Right cardiac atrium (tissue), 5 donors: ENCODE measurements at regions not wholly inside any gene's neighbourhood (a gene's known extent, or its start where the extent isn't known, plus 50 kb on each side); places are given as distances from the start of the nearest gene placed in this dataset.

ENCODE experiments used
- ATAC-seq, 2 donors: fragments of 200-7000 bp; cut with Tn5 transposase; one replicate each; pipeline versions ENCODE4 v1.8.0 to v1.9.1; 2020; ENCODE audit warnings: moderate library complexity in 2 of 2, mild to moderate bottlenecking in 1 of 2
- DNase-seq, 3 donors: peaks; one replicate each; pipeline ENCODE4 v3.0.0-alpha.2; 2020
- H3K27ac ChIP-seq: one replicate; pipeline ENCODE4 v1.5.1; 2013; ENCODE audit warnings: mild to moderate bottlenecking, low read length, control low read depth, moderate library complexity
- H3K27me3 ChIP-seq: one replicate; pipeline ENCODE4 v1.6.1; 2013; ENCODE audit not compliant: control insufficient read depth, insufficient read depth
- H3K4me1 ChIP-seq: one replicate; pipeline ENCODE4 v1.6.1; 2013; ENCODE audit warnings: low read length; ENCODE audit not compliant: control insufficient read depth, insufficient read depth
- H3K4me3 ChIP-seq: one replicate; pipeline ENCODE4 v1.5.1; 2013; ENCODE audit warnings: low read length, control low read depth
- H3K9me3 ChIP-seq: one replicate; pipeline ENCODE4 v1.6.1; 2013; ENCODE audit warnings: low read length; ENCODE audit not compliant: control insufficient read depth
- WGBS: extraction: QIAGEN DNeasy Blood & Tissue Kit; methylation state at CpG from one replicate; pipeline ENCODE4 v1.1.7; 2013; 5-methylcytosine and 5-hydroxymethylcytosine counted together
- intact Hi-C, 4 donors: fragments of 100-400 bp; cut with DNase I; formaldehyde crosslinking; loops; one replicate each; pipeline versions ENCODE4 v1.11.0 to v1.14.0; 2022 to 2023
- donor health status: healthy with polysubstance abuse.
- donor health status: DM: no; HTN: yes; CAD: no.
- donor health status: DM: no; HTN: no; CAD: no.
- donor health status: DM: no; HTN: yes; CAD: no; lungs with severe emphysema.
- donor health status: DM: yes; HTN: yes; CAD: no.

- Histone ChIP-seq H3K9me3 (no peaks in the 10 kb centered on the region), H3K4me1 (no peaks in the 10 kb centered on the region), H3K27ac (no peak overlapping the region), H3K4me3 (no peak overlapping the region), H3K27me3 (no peaks in the 10 kb centered on the region)
- no peak for ATAC-seq
- no peak for DNase-seq
- intact Hi-C loops: no loop called here
Measured at GRCh38 chr5:110203661-110204060, 513.9 kb downstream of the MAN2A1 start.

- DNase-seq: no peak
- Histone ChIP-seq H3K4me3 (no peak overlapping the region), H3K27ac (no peak overlapping the region), H3K27me3 (no peaks in the 10 kb centered on the region), H3K4me1 (no peaks in the 10 kb centered on the region), H3K9me3 (no peaks in the 10 kb centered on the region)
- ATAC-seq: no peak
- 79% methylated on average over 3 of the region's 3 CpGs for WGBS
- intact Hi-C loops: no loop called here
Measured at GRCh38 chr5:110209401-110209800, 517.1 kb downstream of the TMEM232 start.

DNA sequence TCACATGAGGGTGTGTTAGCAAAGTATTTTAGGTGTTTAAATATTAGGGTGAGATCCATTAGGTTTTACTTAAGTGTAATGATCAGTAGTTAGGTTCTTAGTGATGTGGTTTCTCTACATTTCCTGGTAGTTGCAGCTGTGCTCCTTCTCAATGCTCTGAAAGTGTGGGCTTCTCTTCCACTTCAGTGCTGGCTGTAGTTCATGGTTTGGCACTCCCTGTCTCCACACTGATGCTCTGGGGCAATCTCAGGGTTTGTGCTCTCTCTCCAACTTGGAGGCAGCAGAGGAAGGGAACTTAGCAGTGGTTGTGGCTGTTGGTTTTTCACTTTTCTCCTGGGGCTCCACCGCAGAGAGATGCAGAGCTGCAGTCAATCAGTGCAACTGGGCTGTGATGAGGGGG, 507.5 kb downstream of the TMEM232 start:
- ATAC-seq: no peak
- intact Hi-C loops: no loop called here

GRCh38 chr5:110219769-110220168, 506.7 kb downstream of the TMEM232 start:
- no peak overlapping the region for H3K27ac ChIP-seq
- no peak for ATAC-seq
- H3K4me1 ChIP-seq: no peaks in the 10 kb centered on the region
- 51% methylated on average over 2 of the region's 2 CpGs for WGBS
- intact Hi-C loops: no loop called here
- peaks cover 16% of the 10 kb centered on the region for H3K9me3 ChIP-seq
- no peaks in the 10 kb centered on the region for H3K27me3 ChIP-seq
- DNase-seq: no peak
- H3K4me3 ChIP-seq: no peak overlapping the region

More for the DNA sequence above, 507.5 kb downstream of the TMEM232 start:
- Histone ChIP-seq H3K27me3 (no peaks in the 10 kb centered on the region), H3K4me1 (no peaks in the 10 kb centered on the region), H3K27ac (no peak overlapping the region), H3K9me3 (peaks cover 16% of the 10 kb centered on the region), H3K4me3 (no peak overlapping the region)
- WGBS: 78% methylated on average over 1 of the region's 1 CpG
- no peak for DNase-seq

GRCh38 chr5:110221036-110221435, 505.4 kb downstream of the TMEM232 start:
- DNase-seq: no peak
- no peak overlapping the region for H3K27ac ChIP-seq
- H3K27me3 ChIP-seq: no peaks in the 10 kb centered on the region
- H3K9me3 ChIP-seq: peaks cover 16% of the 10 kb centered on the region
- no peak overlapping the region for H3K4me3 ChIP-seq
- no peak for ATAC-seq
- 76% methylated on average over 2 of the region's 2 CpGs for WGBS
- intact Hi-C loops: no loop called here
- no peaks in the 10 kb centered on the region for H3K4me1 ChIP-seq

- intact Hi-C loops: no loop called here
- H3K9me3 ChIP-seq: peaks cover 13% of the 10 kb centered on the region
- no peak for ATAC-seq
Measured at GRCh38 chr5:110224050-110224449, 502.4 kb downstream of the TMEM232 start.

GRCh38 chr5:110225949-110226348, 500.5 kb downstream of the TMEM232 start:
- 87% methylated on average over 1 of the region's 1 CpG for WGBS
- Histone ChIP-seq H3K4me3 (no peak overlapping the region), H3K27me3 (no peaks in the 10 kb centered on the region), H3K4me1 (no peaks in the 10 kb centered on the region), H3K27ac (no peak overlapping the region), H3K9me3 (peaks cover 9% of the 10 kb centered on the region)
- no peak for DNase-seq
- intact Hi-C loops: no loop called here
- no peak for ATAC-seq

More at GRCh38 chr5:110224050-110224449, 502.4 kb downstream of the TMEM232 start:
- Histone ChIP-seq H3K27ac (no peak overlapping the region), H3K4me1 (no peaks in the 10 kb centered on the region), H3K27me3 (no peaks in the 10 kb centered on the region), H3K4me3 (no peak overlapping the region)
- 65% methylated on average over 1 of the region's 1 CpG for WGBS
- DNase-seq: no peak

GRCh38 chr5:110239786-110240185, 486.7 kb downstream of the TMEM232 start:
- ATAC-seq (no peak), DNase-seq (no peak)
- intact Hi-C loops: no loop called here
- 42% methylated on average over 2 of the region's 2 CpGs for WGBS
- no peaks in the 10 kb centered on the region for H3K4me1 ChIP-seq
- no peak overlapping the region for H3K4me3 ChIP-seq
- H3K27me3 ChIP-seq: no peaks in the 10 kb centered on the region
- no peak overlapping the region for H3K27ac ChIP-seq
- H3K9me3 ChIP-seq: no peaks in the 10 kb centered on the region

DNA sequence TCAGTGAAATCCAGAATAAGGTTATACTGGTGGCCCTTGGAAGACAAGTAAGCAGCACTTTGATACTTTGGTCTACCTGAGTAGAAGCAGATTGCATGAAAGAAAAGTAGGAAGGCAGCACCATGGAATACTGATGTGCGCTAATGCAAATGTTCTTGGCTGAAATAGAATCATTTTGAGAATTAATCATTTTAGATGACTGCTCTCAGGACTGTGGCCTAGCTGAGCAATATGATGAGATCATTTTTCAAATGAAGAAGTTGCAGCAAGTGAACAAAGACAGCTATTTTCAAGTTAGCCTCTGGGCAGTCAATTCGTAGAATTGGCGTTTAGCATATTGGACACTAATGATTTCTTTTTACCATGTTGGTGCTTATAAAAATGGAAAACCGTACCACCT, 483.5 kb downstream of the TMEM232 start:
- 85% methylated on average over 4 of the region's 4 CpGs for WGBS
- no peak for DNase-seq
- H3K9me3 ChIP-seq: no peaks in the 10 kb centered on the region
- H3K4me3 ChIP-seq: no peak overlapping the region
- no peak overlapping the region for H3K27ac ChIP-seq
- no peaks in the 10 kb centered on the region for H3K4me1 ChIP-seq
- intact Hi-C loops: no loop called here
- no peaks in the 10 kb centered on the region for H3K27me3 ChIP-seq
- no peak for ATAC-seq

GRCh38 chr5:110248921-110249320, 477.6 kb downstream of the TMEM232 start:
- H3K4me3 ChIP-seq: no peak overlapping the region

GRCh38 chr5:110250355-110250754, 476.1 kb downstream of the TMEM232 start:
- Histone ChIP-seq H3K9me3 (no peaks in the 10 kb centered on the region), H3K27me3 (no peaks in the 10 kb centered on the region), H3K4me3 (no peak overlapping the region), H3K4me1 (no peaks in the 10 kb centered on the region), H3K27ac (no peak overlapping the region)
- DNase-seq: no peak
- ATAC-seq: no peak
- intact Hi-C loops: no loop called here
- 82% methylated on average over 1 of the region's 1 CpG for WGBS

More at GRCh38 chr5:110248921-110249320, 477.6 kb downstream of the TMEM232 start:
- ATAC-seq (no peak), DNase-seq (no peak)
- 81% methylated on average over 3 of the region's 3 CpGs for WGBS
- H3K27me3 ChIP-seq: no peaks in the 10 kb centered on the region
- intact Hi-C loops: no loop called here
- H3K27ac ChIP-seq: no peak overlapping the region
- no peaks in the 10 kb centered on the region for H3K9me3 ChIP-seq
- H3K4me1 ChIP-seq: no peaks in the 10 kb centered on the region

DNA sequence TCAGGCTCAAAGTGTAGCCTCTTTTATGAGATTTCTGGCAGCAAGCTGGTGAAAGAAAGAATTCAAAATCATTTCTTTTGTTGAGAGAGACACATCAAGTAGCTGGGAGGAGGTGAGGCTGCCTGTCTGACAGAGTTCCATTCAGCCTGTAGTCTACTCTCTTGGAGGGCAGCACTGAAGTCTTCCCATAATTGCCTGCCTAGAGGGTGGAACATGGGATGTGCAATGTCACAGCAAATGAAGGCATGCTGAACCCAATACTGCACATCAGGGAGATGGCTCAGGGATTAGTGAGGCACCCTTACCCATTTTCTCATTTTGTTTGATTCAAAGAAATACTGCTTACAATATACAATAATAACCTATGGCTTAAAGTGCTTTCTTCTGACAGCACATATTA, 475.7 kb downstream of the TMEM232 start:
- H3K27ac ChIP-seq: no peak overlapping the region
- no peaks in the 10 kb centered on the region for H3K27me3 ChIP-seq
- H3K9me3 ChIP-seq: no peaks in the 10 kb centered on the region
- H3K4me3 ChIP-seq: no peak overlapping the region
- ATAC-seq: no peak
- H3K4me1 ChIP-seq: no peaks in the 10 kb centered on the region
- no peak for DNase-seq
- intact Hi-C loops: no loop called here
